ENCODE measurements at regions not wholly inside any gene's neighbourhood (a gene's known extent, or its start where the extent isn't known, plus 50 kb on each side); places are given as distances from the start of the nearest gene placed in this dataset.
A peak's percentile ranks its signal among the peaks of the same experiment; 100 is the strongest.

GRCh38 chr10:78627254-78627795 is 441.4 kb upstream of the ZMIZ1 start:
- Histone ChIP-seq H2BK12ac (ENCODE audit: low read length) (no peak overlapping the region), H3K4me1 (ENCODE audit: control insufficient read depth in 2 of 2, insufficient read depth in 1 of 2, low read depth in 1 of 2, low read length in 2 of 2) (peaks cover 8 to 10% of the 10 kb centered on the region in 2 donors), H2BK5ac (ENCODE audit: low read length) (no peak overlapping the region), H3K27ac (replicated peaks; ENCODE audit: low read length) (no peak overlapping the region), H3K9me3 (replicated peaks in 1 of 2; ENCODE audit: control insufficient read depth in 2 of 2, insufficient read depth in 1 of 2, low read depth in 1 of 2, low read length in 2 of 2) (no peaks in the 10 kb centered on the region), H3K79me1 (ENCODE audit: low read depth, low read length) (no peaks in the 10 kb centered on the region), H3K18ac (ENCODE audit: low read length) (no peak overlapping the region), H2BK15ac (ENCODE audit: low read length) (no peak overlapping the region), H3K4me3 (ENCODE audit: low read length in 2 of 2) (no peak overlapping the region), H3K4ac (ENCODE audit: low read length) (no peak overlapping the region), H2AFZ (ENCODE audit: low read length) (no peak overlapping the region), H2BK120ac (ENCODE audit: low read depth, low read length) (no peak overlapping the region), H3K9ac (ENCODE audit: low read depth, low read length, poor library complexity) (no peak overlapping the region), H2AK5ac (ENCODE audit: low read depth, low read length) (no peak overlapping the region), H3K23ac (ENCODE audit: low read depth, low read length, poor library complexity) (no peak overlapping the region), H4K8ac (ENCODE audit: low read depth, low read length) (no peak overlapping the region), H3K4me2 (ENCODE audit: insufficient read depth, low read length, poor library complexity, severe bottlenecking) (no peak overlapping the region), H3K14ac (ENCODE audit: low read length) (no peak overlapping the region), H3K36me3 (replicated peaks in 1 of 2; ENCODE audit: control insufficient read depth in 2 of 2, insufficient read depth in 2 of 2, low read length in 2 of 2) (no peaks in the 10 kb centered on the region), H4K91ac (ENCODE audit: low read depth, low read length, poor library complexity) (no peak overlapping the region), H3K27me3 (ENCODE audit: control insufficient read depth in 3 of 3, insufficient read depth in 3 of 3, low read depth in 1 of 3, low read length in 3 of 3) (peaks cover 0 to 2% (median 0%) of the 10 kb centered on the region in 3 experiments)
- WGBS, 2 donors (ENCODE audit: extremely low coverage in 2 of 2, insufficient read length in 2 of 2, insufficient replicate concordance in 1 of 2), result no CpG with 5 or more reads among the region's 3 CpGs
- DNase-seq (ENCODE audit: low spot score), result no peak

GRCh38 chr10:78628976-78629375 is 439.8 kb upstream of the ZMIZ1 start:
- no peaks in the 10 kb centered on the region for H3K9me3 ChIP-seq (replicated peaks in 1 of 2; ENCODE audit: control insufficient read depth in 2 of 2, insufficient read depth in 1 of 2, low read depth in 1 of 2, low read length in 2 of 2)
- H4K91ac ChIP-seq (ENCODE audit: low read depth, low read length, poor library complexity), result no peak overlapping the region
- no peak overlapping the region for H3K14ac ChIP-seq (ENCODE audit: low read length)
- peaks cover 0 to 2% (median 0%) of the 10 kb centered on the region in 3 experiments for H3K27me3 ChIP-seq (ENCODE audit: control insufficient read depth in 3 of 3, insufficient read depth in 3 of 3, low read depth in 1 of 3, low read length in 3 of 3)
- H3K36me3 ChIP-seq (replicated peaks in 1 of 2; ENCODE audit: control insufficient read depth in 2 of 2, insufficient read depth in 2 of 2, low read length in 2 of 2), result no peaks in the 10 kb centered on the region
- H3K4me2 ChIP-seq (ENCODE audit: insufficient read depth, low read length, poor library complexity, severe bottlenecking), result no peak overlapping the region
- H3K9ac ChIP-seq (ENCODE audit: low read depth, low read length, poor library complexity), result no peak overlapping the region
- H2AK5ac ChIP-seq (ENCODE audit: low read depth, low read length), result no peak overlapping the region
- H2BK120ac ChIP-seq (ENCODE audit: low read depth, low read length), result peak overlapping the region; percentile 26
- no peak overlapping the region for H3K27ac ChIP-seq (replicated peaks; ENCODE audit: low read length)
- H3K4me3 ChIP-seq (ENCODE audit: low read length in 2 of 2), result no peak overlapping the region
- no peak overlapping the region for H3K4ac ChIP-seq (ENCODE audit: low read length)
- no peak overlapping the region for H4K8ac ChIP-seq (ENCODE audit: low read depth, low read length)
- DNase-seq (ENCODE audit: low spot score), result no peak
- no peak overlapping the region for H2BK5ac ChIP-seq (ENCODE audit: low read length)
- H3K23ac ChIP-seq (ENCODE audit: low read depth, low read length, poor library complexity), result no peak overlapping the region
- WGBS, 2 donors (ENCODE audit: extremely low coverage in 2 of 2, insufficient read length in 2 of 2, insufficient replicate concordance in 1 of 2), result no CpG with 5 or more reads among the region's 8 CpGs
- H3K4me1 ChIP-seq (ENCODE audit: control insufficient read depth in 2 of 2, insufficient read depth in 1 of 2, low read depth in 1 of 2, low read length in 2 of 2), result peaks cover 6 to 10% of the 10 kb centered on the region in 2 donors
- H3K79me1 ChIP-seq (ENCODE audit: low read depth, low read length), result no peaks in the 10 kb centered on the region
- H3K18ac ChIP-seq (ENCODE audit: low read length), result peak overlapping the region; percentile 36
- no peak overlapping the region for H2AFZ ChIP-seq (ENCODE audit: low read length)
- H2BK15ac ChIP-seq (ENCODE audit: low read length), result no peak overlapping the region
- no peak overlapping the region for H2BK12ac ChIP-seq (ENCODE audit: low read length)

GRCh38 chr10:78629773-78630172 is 439.0 kb upstream of the ZMIZ1 start:
- no peak overlapping the region for H2AK5ac ChIP-seq (ENCODE audit: low read depth, low read length)
- H3K4me1 ChIP-seq (ENCODE audit: control insufficient read depth in 2 of 2, insufficient read depth in 1 of 2, low read depth in 1 of 2, low read length in 2 of 2), result peaks cover 6 to 12% of the 10 kb centered on the region in 2 donors
- H4K91ac ChIP-seq (ENCODE audit: low read depth, low read length, poor library complexity), result no peak overlapping the region
- H3K4ac ChIP-seq (ENCODE audit: low read length), result no peak overlapping the region
- H3K36me3 ChIP-seq (replicated peaks in 1 of 2; ENCODE audit: control insufficient read depth in 2 of 2, insufficient read depth in 2 of 2, low read length in 2 of 2), result no peaks in the 10 kb centered on the region
- H2BK5ac ChIP-seq (ENCODE audit: low read length), result no peak overlapping the region
- DNase-seq (ENCODE audit: low spot score), result no peak
- no peak overlapping the region for H3K23ac ChIP-seq (ENCODE audit: low read depth, low read length, poor library complexity)
- H3K27ac ChIP-seq (replicated peaks; ENCODE audit: low read length), result no peak overlapping the region
- H2BK12ac ChIP-seq (ENCODE audit: low read length), result no peak overlapping the region
- no peaks in the 10 kb centered on the region for H3K9me3 ChIP-seq (replicated peaks in 1 of 2; ENCODE audit: control insufficient read depth in 2 of 2, insufficient read depth in 1 of 2, low read depth in 1 of 2, low read length in 2 of 2)
- no peaks in the 10 kb centered on the region for H3K79me1 ChIP-seq (ENCODE audit: low read depth, low read length)
- H3K4me3 ChIP-seq (ENCODE audit: low read length in 2 of 2), result no peak overlapping the region
- H2BK15ac ChIP-seq (ENCODE audit: low read length), result no peak overlapping the region
- no peak overlapping the region for H2BK120ac ChIP-seq (ENCODE audit: low read depth, low read length)
- no peak overlapping the region for H3K4me2 ChIP-seq (ENCODE audit: insufficient read depth, low read length, poor library complexity, severe bottlenecking)
- peaks cover 0 to 2% (median 0%) of the 10 kb centered on the region in 3 experiments for H3K27me3 ChIP-seq (ENCODE audit: control insufficient read depth in 3 of 3, insufficient read depth in 3 of 3, low read depth in 1 of 3, low read length in 3 of 3)
- H2AFZ ChIP-seq (ENCODE audit: low read length), result no peak overlapping the region
- H3K18ac ChIP-seq (ENCODE audit: low read length), result no peak overlapping the region
- no CpG with 5 or more reads among the region's 11 CpGs for WGBS, 2 donors (ENCODE audit: extremely low coverage in 2 of 2, insufficient read length in 2 of 2, insufficient replicate concordance in 1 of 2)
- no peak overlapping the region for H3K14ac ChIP-seq (ENCODE audit: low read length)
- H4K8ac ChIP-seq (ENCODE audit: low read depth, low read length), result no peak overlapping the region
- no peak overlapping the region for H3K9ac ChIP-seq (ENCODE audit: low read depth, low read length, poor library complexity)

GRCh38 chr10:78630944-78631838 is 437.6 kb upstream of the ZMIZ1 start:
- WGBS, 2 donors (ENCODE audit: extremely low coverage in 2 of 2, insufficient read length in 2 of 2, insufficient replicate concordance in 1 of 2), result no CpG with 5 or more reads among the region's 12 CpGs

More at GRCh38 chr10:78630944-78631838, 437.6 kb upstream of the ZMIZ1 start:
- no peak overlapping the region for H4K91ac ChIP-seq (ENCODE audit: low read depth, low read length, poor library complexity)
- no peak overlapping the region for H3K4ac ChIP-seq (ENCODE audit: low read length)
- no peak overlapping the region for H3K9ac ChIP-seq (ENCODE audit: low read depth, low read length, poor library complexity)
- no peak overlapping the region for H3K27ac ChIP-seq (replicated peaks; ENCODE audit: low read length)
- H2AK5ac ChIP-seq (ENCODE audit: low read depth, low read length), result no peak overlapping the region
- no peak overlapping the region for H2AFZ ChIP-seq (ENCODE audit: low read length)
- no peak overlapping the region for H3K14ac ChIP-seq (ENCODE audit: low read length)
- no peaks in the 10 kb centered on the region for H3K36me3 ChIP-seq (replicated peaks in 1 of 2; ENCODE audit: control insufficient read depth in 2 of 2, insufficient read depth in 2 of 2, low read length in 2 of 2)
- H3K4me2 ChIP-seq (ENCODE audit: insufficient read depth, low read length, poor library complexity, severe bottlenecking), result no peak overlapping the region
- no peak overlapping the region for H3K18ac ChIP-seq (ENCODE audit: low read length)
- H4K8ac ChIP-seq (ENCODE audit: low read depth, low read length), result no peak overlapping the region
- no peak overlapping the region for H3K4me3 ChIP-seq (ENCODE audit: low read length in 2 of 2)
- H3K27me3 ChIP-seq (ENCODE audit: control insufficient read depth in 3 of 3, insufficient read depth in 3 of 3, low read depth in 1 of 3, low read length in 3 of 3), result peaks cover 0 to 2% (median 0%) of the 10 kb centered on the region in 3 experiments
- no peak overlapping the region for H2BK120ac ChIP-seq (ENCODE audit: low read depth, low read length)
- H3K23ac ChIP-seq (ENCODE audit: low read depth, low read length, poor library complexity), result no peak overlapping the region
- no peaks in the 10 kb centered on the region for H3K9me3 ChIP-seq (replicated peaks in 1 of 2; ENCODE audit: control insufficient read depth in 2 of 2, insufficient read depth in 1 of 2, low read depth in 1 of 2, low read length in 2 of 2)
- H2BK5ac ChIP-seq (ENCODE audit: low read length), result no peak overlapping the region
- no peak for DNase-seq (ENCODE audit: low spot score)
- H3K4me1 ChIP-seq (ENCODE audit: control insufficient read depth in 2 of 2, insufficient read depth in 1 of 2, low read depth in 1 of 2, low read length in 2 of 2), result peaks cover 6 to 11% of the 10 kb centered on the region in 2 donors
- no peaks in the 10 kb centered on the region for H3K79me1 ChIP-seq (ENCODE audit: low read depth, low read length)
- H2BK15ac ChIP-seq (ENCODE audit: low read length), result no peak overlapping the region
- no peak overlapping the region for H2BK12ac ChIP-seq (ENCODE audit: low read length)

All from neuronal stem cell (in vitro differentiated cells).